Uterus (tissue), 2 donors: ENCODE measurements at regions not wholly inside any gene's neighbourhood (a gene's known extent, or its start where the extent isn't known, plus 50 kb on each side); places are given as distances from the start of the nearest gene placed in this dataset.

Source experiments
- CTCF ChIP-seq, 4 experiments: fragments of 200-600 bp in 2 of 4; fragments of 450-650 bp in 2 of 4; sonication (generic) in 2 of 4; IDR thresholded peaks; one replicate each; pipeline ENCODE4 v1.5.1; 2016 to 2019; ENCODE audit warnings: antibody characterized with exemption in 4 of 4, mild to moderate bottlenecking in 2 of 4, moderate library complexity in 1 of 4
- POLR2A ChIP-seq, 2 donors: fragments of 450-650 bp; IDR thresholded peaks; one replicate each; pipeline ENCODE4 v1.6.1; 2016; ENCODE audit warnings: antibody characterized with exemption in 2 of 2, mild to moderate bottlenecking in 1 of 2, moderate library complexity in 1 of 2

- TF ChIP-seq POLR2A (IDR thresholded peaks at IDR 0.05) (no peak), CTCF (IDR thresholded peaks at IDR 0.05) (no peak)
Observed at GRCh38 chr13:21925720-21926119, 254.8 kb downstream of the FGF9 start.
